OCI-LY7 (cell line): ENCODE measurements at regions not wholly inside any gene's neighbourhood (a gene's known extent, or its start where the extent isn't known, plus 50 kb on each side); places are given as distances from the start of the nearest gene placed in this dataset.

Source experiments
- BruUV-seq: library from RNA; stranded (reverse); fragments of 400-500 nt; replicated peaks from 2 replicates; lab custom pipeline; 2021; lab: Mats Ljungman, UMichigan
- CTCF ChIA-PET: fragments of 300-600 bp; sonication (Branson Sonifier 250); formaldehyde crosslinking; loops from one replicate; lab custom pipeline; 2022; ENCODE audit warnings: antibody characterized with exemption; ENCODE audit not compliant: unreplicated experiment; lab: Charles Lee
- POLR2A ChIA-PET: fragments of 300-600 bp; sonication (Branson Sonifier 250); formaldehyde crosslinking; loops from one replicate; lab custom pipeline; 2022; ENCODE audit warnings: antibody characterized with exemption; lab: Charles Lee
- DNase-seq: peaks from one replicate; pipeline ENCODE4 v3.0.0-alpha.2; 2015; ENCODE audit warnings: low spot score
- H2AFZ ChIP-seq: fragments of 200-600 bp; sonication (generic), shearing (Covaris generic); 2 replicates; pipeline ENCODE4 v1.6.1; 2014; ENCODE audit warnings: mild to moderate bottlenecking, antibody characterized with exemption, low read length, moderate library complexity
- H3K27ac ChIP-seq: fragments of 200-600 bp; sonication (generic); 2 replicates; pipeline ENCODE4 v1.5.1; 2014; ENCODE audit warnings: mixed run types, low read depth, mild to moderate bottlenecking, moderate library complexity, low read length, inconsistent platforms; ENCODE audit not compliant: poor library complexity, severe bottlenecking
- H3K36me3 ChIP-seq: fragments of 200-600 bp; sonication (generic); 2 replicates; pipeline ENCODE4 v1.6.1; 2014; ENCODE audit warnings: mild to moderate bottlenecking, antibody characterized with exemption, low read length, moderate library complexity, mixed read lengths; ENCODE audit not compliant: insufficient read depth
- H3K4me1 ChIP-seq: fragments of 200-600 bp; sonication (generic); 2 replicates; pipeline ENCODE4 v1.5.1; 2014; ENCODE audit warnings: mild to moderate bottlenecking, low read length; ENCODE audit not compliant: insufficient read depth, poor library complexity, severe bottlenecking
- H3K4me2 ChIP-seq: fragments of 200-600 bp; sonication (generic); 2 replicates; pipeline ENCODE4 v1.6.1; 2014; ENCODE audit warnings: mild to moderate bottlenecking, low read length
- H3K4me3 ChIP-seq: fragments of 200-600 bp; sonication (generic); 2 replicates; pipeline ENCODE4 v1.5.1; 2014; ENCODE audit warnings: mild to moderate bottlenecking, low read depth, low read length; ENCODE audit not compliant: poor library complexity, severe bottlenecking
- H3K79me2 ChIP-seq: fragments of 200-600 bp; sonication (generic); 2 replicates; pipeline ENCODE4 v1.6.1; 2016; ENCODE audit warnings: low read depth, mild to moderate bottlenecking, low read length, moderate library complexity, mixed read lengths; ENCODE audit not compliant: insufficient read depth
- H3K9me2 ChIP-seq: fragments of 200-600 bp; sonication (generic); 2 replicates; pipeline ENCODE4 v1.6.1; 2016; ENCODE audit warnings: mild to moderate bottlenecking, low read length, mixed read lengths; ENCODE audit not compliant: insufficient read depth
- H3K9me3 ChIP-seq: fragments of 200-600 bp; sonication (generic); 2 replicates; pipeline ENCODE4 v1.6.1; 2014; ENCODE audit warnings: mild to moderate bottlenecking, mixed run types, low read length, mixed read lengths
- H4K20me1 ChIP-seq: fragments of 200-600 bp; sonication (generic); 2 replicates; pipeline ENCODE4 v1.6.1; 2014; ENCODE audit warnings: mild to moderate bottlenecking, antibody characterized with exemption, low read length, moderate library complexity, mixed read lengths; ENCODE audit not compliant: insufficient read depth
- CTCF ChIP-seq: fragments of 200-600 bp; sonication (generic); conservative IDR thresholded peaks from 2 replicates; pipeline ENCODE4 v1.5.1; 2014; ENCODE audit warnings: mild to moderate bottlenecking, antibody characterized with exemption, low read length, moderate library complexity, mixed read lengths
- EZH2phosphoT487 ChIP-seq: fragments of 200-600 bp; sonication (generic); IDR thresholded peaks from 2 replicates; pipeline ENCODE4 v1.6.1; 2018; ENCODE audit warnings: low read depth, borderline replicate concordance, mild to moderate bottlenecking, mixed run types, antibody characterized with exemption, low read length, moderate library complexity, mixed read lengths
- intact Hi-C: fragments of 100-400 bp; cut with micrococcal nuclease; formaldehyde crosslinking; loops from one replicate; pipeline ENCODE4 v1.10.0; 2022; ENCODE audit not compliant: unreplicated experiment

- Histone ChIP-seq H3K4me2 (no peak overlapping the region), H3K36me3 (no peaks in the 10 kb centered on the region), H2AFZ (no peak overlapping the region), H3K9me2 (no peaks in the 10 kb centered on the region), H3K79me2 (no peaks in the 10 kb centered on the region), H4K20me1 (no peaks in the 10 kb centered on the region), H3K4me3 (no peak overlapping the region), H3K27ac (no peak overlapping the region), H3K9me3 (no peaks in the 10 kb centered on the region), H3K4me1 (no peaks in the 10 kb centered on the region)
- DNase-seq = no peak
- ChIA-PET POLR2A (no interaction called here), CTCF (no interaction called here)
- TF ChIP-seq CTCF (no peak), EZH2phosphoT487 (no peak)
- intact Hi-C loops = no loop called here
- BruUV-seq = no TSS peak
Measured at GRCh38 chr11:134752964-134753770, 341.1 kb upstream of the B3GAT1 start.

GRCh38 chr11:134752526-134752925, 340.5 kb upstream of the B3GAT1 start:
- H3K9me2 ChIP-seq = no peaks in the 10 kb centered on the region
- H4K20me1 ChIP-seq = no peaks in the 10 kb centered on the region
- BruUV-seq = no TSS peak
- CTCF ChIA-PET = no interaction called here
- H3K36me3 ChIP-seq = no peaks in the 10 kb centered on the region
- no peaks in the 10 kb centered on the region for H3K79me2 ChIP-seq
- TF ChIP-seq EZH2phosphoT487 = no peak
- no peak for TF ChIP-seq CTCF
- H2AFZ ChIP-seq = no peak overlapping the region
- H3K27ac ChIP-seq = no peak overlapping the region
- no peaks in the 10 kb centered on the region for H3K9me3 ChIP-seq
- no peak overlapping the region for H3K4me2 ChIP-seq
- POLR2A ChIA-PET = no interaction called here
- intact Hi-C loops = no loop called here
- no peak for DNase-seq
- no peak overlapping the region for H3K4me3 ChIP-seq
- no peaks in the 10 kb centered on the region for H3K4me1 ChIP-seq

- CTCF ChIA-PET = no interaction called here
Measured at GRCh38 chr11:134751766-134752165, 339.7 kb upstream of the B3GAT1 start.

More at GRCh38 chr11:134751766-134752165, 339.7 kb upstream of the B3GAT1 start:
- H3K9me2 ChIP-seq = no peaks in the 10 kb centered on the region
- no peaks in the 10 kb centered on the region for H3K4me1 ChIP-seq
- H3K4me3 ChIP-seq = no peak overlapping the region
- H3K36me3 ChIP-seq = no peaks in the 10 kb centered on the region
- no TSS peak for BruUV-seq
- no peak overlapping the region for H3K4me2 ChIP-seq
- H4K20me1 ChIP-seq = no peaks in the 10 kb centered on the region
- no peaks in the 10 kb centered on the region for H3K9me3 ChIP-seq
- POLR2A ChIA-PET = no interaction called here
- no peak overlapping the region for H2AFZ ChIP-seq
- no peak for DNase-seq
- intact Hi-C loops = no loop called here
- TF ChIP-seq CTCF (no peak), EZH2phosphoT487 (no peak)
- H3K27ac ChIP-seq = no peak overlapping the region
- no peaks in the 10 kb centered on the region for H3K79me2 ChIP-seq
